A549 (cell line): ENCODE measurements at regions not wholly inside any gene's neighbourhood (a gene's known extent, or its start where the extent isn't known, plus 50 kb on each side); places are given as distances from the start of the nearest gene placed in this dataset.

ENCODE experiments used
- ATAC-seq, 2 experiments: fragments of 200-7000 bp in 1 of 2; fragments of >200 bp in 1 of 2; cut with Nextera tagmentation in 1 of 2; cut with Tn5 transposase in 1 of 2; 3 replicates each; pipeline versions ENCODE4 v1.8.0 to v1.9.1; 2018 to 2020; ENCODE audit warnings: mild to moderate bottlenecking in 1 of 2, moderate library complexity in 1 of 2
- CTCF ChIA-PET: fragments of 300-600 bp; sonication (Branson Sonifier 250); formaldehyde crosslinking; extraction: SDS; loops from one replicate; lab custom pipeline; 2021; ENCODE audit warnings: antibody characterized with exemption, inconsistent platforms; lab: Yijun Ruan, JAX
- POLR2A ChIA-PET: fragments of 350-600 bp; formaldehyde crosslinking; extraction: SDS; loops from one replicate; lab custom pipeline; 2021; ENCODE audit warnings: antibody characterized with exemption, inconsistent platforms; lab: Yijun Ruan, JAX
- DNase-seq, 2 experiments: peaks; one replicate each; pipeline versions ENCODE4 v3.0.0 to v3.0.0-alpha.2; 2011 to 2016; ENCODE audit warnings: low read depth in 1 of 2, low spot score in 1 of 2
- FAIRE-seq: peaks from 2 replicates; lab custom pipeline; 2011; peaks lifted over from hg19 to GRCh38; lab: Jason Lieb, UNC
- H3K27ac ChIP-seq, 2 experiments: fragments of >200 bp; sonication (Bioruptor Twin); formaldehyde crosslinking; 3 replicates each; pipeline ENCODE4 v1.5.1; 2016 to 2017
- H3K4me1 ChIP-seq: fragments of >200 bp; sonication (Bioruptor Twin); formaldehyde crosslinking; 3 replicates; pipeline ENCODE4 v1.6.1; 2016
- H3K4me2 ChIP-seq: fragments of >200 bp; sonication (Bioruptor Twin); formaldehyde crosslinking; 3 replicates; pipeline ENCODE4 v1.6.1; 2016
- H3K4me3 ChIP-seq: fragments of >200 bp; sonication (Bioruptor Twin); formaldehyde crosslinking; 3 replicates; pipeline ENCODE4 v1.5.1; 2016
- H3K9me3 ChIP-seq: fragments of >200 bp; sonication (Bioruptor Twin); formaldehyde crosslinking; 3 replicates; pipeline ENCODE4 v1.6.1; 2016
- BCL3 ChIP-seq: fragments of >200 bp; sonication (Bioruptor Twin); formaldehyde crosslinking; IDR thresholded peaks from 3 replicates; pipeline ENCODE4 v1.6.1; 2016
- CHD4 ChIP-seq: fragments of 200-600 bp; sonication (generic); IDR thresholded peaks from 2 replicates; pipeline ENCODE4 v1.6.1; 2016; ENCODE audit warnings: antibody characterized with exemption, mild to moderate bottlenecking, borderline replicate concordance
- CTCF ChIP-seq: fragments of >200 bp; sonication (Bioruptor Twin); formaldehyde crosslinking; IDR thresholded peaks from 3 replicates; pipeline ENCODE4 v1.5.1; 2016
- EHF ChIP-seq: fragments of 250-450 bp; sonication (Bioruptor Pico); IDR thresholded peaks from 2 replicates; pipeline ENCODE4 v1.5.0; 2020; ENCODE audit warnings: mild to moderate bottlenecking
- EHMT2 ChIP-seq: fragments of 200-600 bp; sonication (generic); IDR thresholded peaks from 2 replicates; pipeline ENCODE4 v1.6.1; 2016; ENCODE audit warnings: antibody characterized with exemption, low read depth, mild to moderate bottlenecking, moderate library complexity
- ELK1 ChIP-seq: fragments of 150-350 bp; IDR thresholded peaks from 2 replicates; pipeline ENCODE4 v1.6.1; 2014; ENCODE audit warnings: low read depth, mild to moderate bottlenecking, low read length
- EP300 ChIP-seq, 2 experiments: fragments of >200 bp; sonication (Bioruptor Twin); formaldehyde crosslinking; IDR thresholded peaks; 2 replicates in 1 of 2; 3 replicates in 1 of 2; pipeline ENCODE4 v1.6.1; 2016 to 2017
- ESRRA ChIP-seq: fragments of 150-350 bp; IDR thresholded peaks from 2 replicates; pipeline ENCODE4 v1.6.1; 2014; ENCODE audit warnings: mild to moderate bottlenecking, low read length, borderline replicate concordance
- FOSB ChIP-seq: fragments of 250-450 bp; sonication (Bioruptor Pico); IDR thresholded peaks from 2 replicates; pipeline ENCODE4 v1.5.0; 2020; ENCODE audit warnings: mild to moderate bottlenecking, moderate library complexity
- HDAC2 ChIP-seq: fragments of 200-600 bp; sonication (generic); IDR thresholded peaks from 2 replicates; pipeline ENCODE4 v1.6.1; 2016
- HES2 ChIP-seq: fragments of >200 bp; sonication (Bioruptor Twin); formaldehyde crosslinking; IDR thresholded peaks from 2 replicates; pipeline ENCODE4 v1.6.1; 2016
- HEYL ChIP-seq: fragments of 250-450 bp; sonication (Bioruptor Pico); IDR thresholded peaks from 2 replicates; pipeline ENCODE4 v1.8.0; 2021; ENCODE audit warnings: mild to moderate bottlenecking, moderate library complexity
- HMGXB4 ChIP-seq: fragments of 250-450 bp; sonication (Bioruptor Pico); IDR thresholded peaks from 2 replicates; pipeline ENCODE4 v1.5.0; 2021; ENCODE audit warnings: mild to moderate bottlenecking, moderate library complexity, borderline replicate concordance
- MAX ChIP-seq: IDR thresholded peaks from 2 replicates; pipeline ENCODE4 v1.6.1; 2012
- MAZ ChIP-seq: fragments of 150-350 bp; IDR thresholded peaks from 2 replicates; pipeline ENCODE4 v1.6.1; 2014; ENCODE audit warnings: antibody characterized with exemption, low read depth, low read length, borderline replicate concordance
- MYC ChIP-seq: IDR thresholded peaks from 2 replicates; pipeline ENCODE4 v1.6.1; 2012; ENCODE audit warnings: mild to moderate bottlenecking, inconsistent platforms, low read length, improper control_type of control experiment, borderline replicate concordance
- NPAS2 ChIP-seq: fragments of 250-450 bp; sonication (Bioruptor Pico); IDR thresholded peaks from 2 replicates; pipeline ENCODE4 v1.8.0; 2022; ENCODE audit warnings: mild to moderate bottlenecking, moderate library complexity, borderline replicate concordance
- POLR2A ChIP-seq: IDR thresholded peaks from 2 replicates; pipeline ENCODE4 v1.6.1; 2012; ENCODE audit warnings: mild to moderate bottlenecking, low read length
- POLR2AphosphoS2 ChIP-seq: conservative IDR thresholded peaks from 2 replicates; pipeline ENCODE4 v1.6.1; 2012; ENCODE audit warnings: low read length, improper control_type of control experiment, inconsistent platforms
- RARB ChIP-seq: fragments of 250-450 bp; sonication (Bioruptor Pico); IDR thresholded peaks from 2 replicates; pipeline ENCODE4 v1.8.0; 2021; ENCODE audit warnings: mild to moderate bottlenecking, moderate library complexity
- SMC3 ChIP-seq: fragments of >200 bp; sonication (Bioruptor Twin); formaldehyde crosslinking; IDR thresholded peaks from 3 replicates; pipeline ENCODE4 v1.6.1; 2018; ENCODE audit warnings: inconsistent platforms
- ZFP36 ChIP-seq: fragments of 450-650 bp; IDR thresholded peaks from 2 replicates; pipeline ENCODE4 v1.6.1; 2014; ENCODE audit warnings: borderline replicate concordance; ENCODE audit not compliant: partially characterized antibody
- ZNF302 ChIP-seq: fragments of 250-450 bp; sonication (Bioruptor Pico); IDR thresholded peaks from 2 replicates; pipeline ENCODE4 v1.9.0; 2021; ENCODE audit warnings: inconsistent platforms, mild to moderate bottlenecking, moderate library complexity
- WGBS: methylation state at CpG from one replicate; pipeline ENCODE4 v1.1.6; 2017; ENCODE audit errors: missing lambda C conversion rate; 5-methylcytosine and 5-hydroxymethylcytosine counted together

- no peak overlapping the region for H3K4me3 ChIP-seq
- ChIA-PET POLR2A (no interaction called here), CTCF (interaction anchor here (0.6 kb wide), 1 partner anchor 183 kb away, joined by 3 read pairs; no protein-coding TSS in a partner anchor)
- H3K9me3 ChIP-seq, result no peaks in the 10 kb centered on the region
- DNase-seq, result no peak
- 9% methylated on average over 7 of the region's 8 CpGs for WGBS
- no peak for FAIRE-seq
- TF ChIP-seq CHD4 (no peak), MAX (no peak), BCL3 (no peak)
- H3K4me2 ChIP-seq, result no peak overlapping the region
- H3K4me1 ChIP-seq, result no peaks in the 10 kb centered on the region
- no peak overlapping the region for H3K27ac ChIP-seq
- no peak for ATAC-seq
Observed at GRCh38 chr6:159443417-159443920, 249.6 kb downstream of the SOD2 start.

GRCh38 chr6:159441704-159441981, 251.4 kb downstream of the SOD2 start:
- ChIA-PET CTCF (no interaction called here), POLR2A (no interaction called here)
- 0% methylated on average over 6 of the region's 6 CpGs for WGBS
- Histone ChIP-seq H3K4me3 (no peak overlapping the region), H3K4me2 (no peak overlapping the region), H3K4me1 (no peaks in the 10 kb centered on the region), H3K9me3 (no peaks in the 10 kb centered on the region), H3K27ac (no peak overlapping the region)
- no peak for ATAC-seq
- FAIRE-seq, result no peak
- TF ChIP-seq RARB (no peak), HDAC2 (no peak), HMGXB4 (no peak), ELK1 (no peak), MAZ (no peak), EHF (CRISPR knock-in tag) (no peak), MYC (no peak), ESRRA (no peak), CTCF (no peak), NPAS2 (no peak), ZFP36 (no peak), HES2 (no peak), ZNF302 (no peak), POLR2AphosphoS2 (no peak), POLR2A (no peak), EP300 (IDR thresholded peaks at IDR 0.05) (no peak), SMC3 (no peak), HEYL (CRISPR knock-in tag) (no peak), FOSB (CRISPR knock-in tag) (no peak), EHMT2 (no peak)
- DNase-seq, result no peak
